ENCODE measurements at regions not wholly inside any gene's neighbourhood (a gene's known extent, or its start where the extent isn't known, plus 50 kb on each side); places are given as distances from the start of the nearest gene placed in this dataset.

DNA sequence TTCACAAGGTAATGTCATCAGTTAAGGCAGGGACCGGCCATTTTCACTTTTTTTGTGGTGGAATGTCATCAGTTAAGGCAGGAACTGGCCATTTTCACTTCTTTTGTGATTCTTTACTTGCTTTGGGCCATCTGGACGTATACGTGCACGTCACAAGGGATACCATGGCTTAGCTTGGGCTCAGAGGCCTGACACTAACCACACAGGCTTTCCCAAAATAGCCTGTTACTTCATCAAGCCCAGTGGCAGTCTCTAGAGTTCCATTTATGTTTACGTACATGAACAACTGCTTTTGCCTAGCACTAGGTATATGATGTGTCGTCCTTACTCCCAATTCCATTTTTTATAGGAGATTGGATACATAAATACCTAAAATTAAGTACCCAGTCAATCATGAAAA is 237.9 kb downstream of the C7orf25 start:
- 60 to 64% methylated on average over 6 of the region's 6 CpGs for WGBS, 2 donors
- no peak for DNase-seq
- intact Hi-C loops (cut with DNase I), result no loop called here

GRCh38 chr7:42672339-42672999 is 239.4 kb downstream of the C7orf25 start:
- ATAC-seq, result no peak
- Histone ChIP-seq H3K27me3 (no peaks in the 10 kb centered on the region), H3K27ac (no peak overlapping the region), H3K4me1 (no peaks in the 10 kb centered on the region), H3K4me3 (no peak overlapping the region), H3K36me3 (replicated peaks in 1 of 2; ENCODE audit: insufficient read depth in 1 of 2, low read depth in 2 of 2) (no peaks in the 10 kb centered on the region), H3K9me3 (no peaks in the 10 kb centered on the region)
- WGBS, 2 donors, result 32 to 35% methylated on average over 2 of the region's 2 CpGs
- DNase-seq, result no peak
- intact Hi-C loops (cut with DNase I), result no loop called here
- TF ChIP-seq POLR2A (IDR thresholded peaks at IDR 0.05) (no peak), CTCF (IDR thresholded peaks at IDR 0.05) (no peak)

More for the DNA sequence above, 237.9 kb downstream of the C7orf25 start:
- ATAC-seq, result no peak
- no peaks in the 10 kb centered on the region for H3K36me3 ChIP-seq (replicated peaks in 1 of 2; ENCODE audit: insufficient read depth in 1 of 2, low read depth in 2 of 2)
- no peaks in the 10 kb centered on the region for H3K4me1 ChIP-seq
- no peaks in the 10 kb centered on the region for H3K27me3 ChIP-seq
- H3K27ac ChIP-seq, result no peak overlapping the region
- TF ChIP-seq CTCF (IDR thresholded peaks at IDR 0.05), result no peak
- TF ChIP-seq POLR2A (IDR thresholded peaks at IDR 0.05), result no peak
- H3K9me3 ChIP-seq, result no peaks in the 10 kb centered on the region
- H3K4me3 ChIP-seq, result no peak overlapping the region

DNA sequence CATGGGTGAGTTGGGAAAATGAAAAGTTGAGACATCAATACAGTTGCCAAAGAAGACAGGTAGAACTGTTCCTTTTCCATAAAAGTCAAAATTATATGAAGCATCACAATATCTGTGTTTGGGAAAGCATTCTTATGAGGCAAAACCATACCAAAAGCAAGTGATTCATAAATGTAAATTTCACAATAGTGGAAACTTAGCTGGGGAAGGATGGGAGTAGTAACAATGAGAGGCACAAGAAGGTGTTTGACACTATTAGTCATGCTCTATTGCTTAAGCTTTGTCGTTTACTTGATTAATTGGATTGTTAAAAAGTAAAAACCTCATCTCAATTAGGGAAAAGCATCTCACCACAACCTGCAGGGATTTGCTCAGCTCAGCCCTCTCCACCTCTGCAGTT is 240.2 kb downstream of the C7orf25 start:
- H3K27ac ChIP-seq, result no peak overlapping the region
- TF ChIP-seq POLR2A (IDR thresholded peaks at IDR 0.05) (no peak), CTCF (IDR thresholded peaks at IDR 0.05) (no peak)
- H3K4me3 ChIP-seq, result no peak overlapping the region
- no peaks in the 10 kb centered on the region for H3K4me1 ChIP-seq
- no peaks in the 10 kb centered on the region for H3K36me3 ChIP-seq (replicated peaks in 1 of 2; ENCODE audit: insufficient read depth in 1 of 2, low read depth in 2 of 2)
- DNase-seq (no peak), ATAC-seq (no peak)
- WGBS, 2 donors, result 37 to 52% methylated on average over 1 of the region's 1 CpG
- peaks cover 0 to 8% (median 0%) of the 10 kb centered on the region in 3 donors for H3K9me3 ChIP-seq
- H3K27me3 ChIP-seq, result no peaks in the 10 kb centered on the region
- intact Hi-C loops (cut with DNase I), result no loop called here

DNA sequence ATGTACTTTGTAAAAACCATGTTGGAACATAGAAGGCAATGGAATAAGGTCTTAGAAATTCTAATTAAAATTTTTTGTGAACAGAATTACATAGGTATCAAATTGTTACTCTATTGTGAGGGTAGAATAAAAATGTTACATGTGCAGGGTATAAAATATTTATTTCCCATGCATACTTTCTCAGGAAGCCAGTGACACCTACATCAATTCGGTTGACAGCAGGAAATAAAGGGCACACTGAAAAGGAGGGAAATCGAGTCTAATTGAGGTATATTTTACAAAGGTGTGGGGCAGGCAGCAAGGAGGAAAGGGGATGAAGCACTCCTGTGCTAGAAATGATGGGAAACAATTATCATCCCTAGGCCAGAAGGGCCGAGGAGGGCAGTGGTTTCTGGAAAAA is 244.9 kb downstream of the C7orf25 start:
- TF ChIP-seq CTCF (IDR thresholded peaks at IDR 0.05), result no peak
- TF ChIP-seq POLR2A (IDR thresholded peaks at IDR 0.05), result no peak
- Histone ChIP-seq H3K4me1 (no peaks in the 10 kb centered on the region), H3K27ac (no peak overlapping the region), H3K27me3 (no peaks in the 10 kb centered on the region), H3K9me3 (peaks cover 0 to 12% (median 0%) of the 10 kb centered on the region in 3 donors), H3K36me3 (replicated peaks in 1 of 2; ENCODE audit: insufficient read depth in 1 of 2, low read depth in 2 of 2) (no peaks in the 10 kb centered on the region), H3K4me3 (no peak overlapping the region)
- intact Hi-C loops (cut with DNase I), result no loop called here
- ATAC-seq, result no peak
- DNase-seq, result no peak
- 34 to 44% methylated on average over 3 of the region's 3 CpGs for WGBS, 2 donors

GRCh38 chr7:42662862-42663261 is 249.0 kb downstream of the C7orf25 start:
- Histone ChIP-seq H3K4me1 (no peaks in the 10 kb centered on the region), H3K9me3 (peaks cover 0 to 12% (median 0%) of the 10 kb centered on the region in 3 donors), H3K4me3 (no peak overlapping the region), H3K27me3 (no peaks in the 10 kb centered on the region), H3K27ac (no peak overlapping the region), H3K36me3 (replicated peaks in 1 of 2; ENCODE audit: insufficient read depth in 1 of 2, low read depth in 2 of 2) (no peaks in the 10 kb centered on the region)
- WGBS, 2 donors, result 81 to 83% methylated on average over 1 of the region's 1 CpG
- no peak for ATAC-seq
- intact Hi-C loops (cut with DNase I), result no loop called here
- TF ChIP-seq CTCF (IDR thresholded peaks at IDR 0.05) (no peak), POLR2A (IDR thresholded peaks at IDR 0.05) (no peak)
- no peak for DNase-seq

All from body of pancreas (tissue), 4 donors.